ENCODE measurements at regions not wholly inside any gene's neighbourhood (a gene's known extent, or its start where the extent isn't known, plus 50 kb on each side); places are given as distances from the start of the nearest gene placed in this dataset.

- DNase-seq (ENCODE audit: low read depth in 4 of 4, low spot score in 1 of 4), result no peak
Observed at GRCh38 chr2:204454672-204455380, 90.4 kb upstream of the PARD3B start.

- DNase-seq (ENCODE audit: low read depth in 4 of 4, low spot score in 1 of 4), result no peak
Observed at GRCh38 chr2:204468746-204469429, 76.4 kb upstream of the PARD3B start.

- no peak for DNase-seq (ENCODE audit: low read depth in 4 of 4, low spot score in 1 of 4)
Observed at GRCh38 chr2:204470178-204470620, 75.1 kb upstream of the PARD3B start.

DNA sequence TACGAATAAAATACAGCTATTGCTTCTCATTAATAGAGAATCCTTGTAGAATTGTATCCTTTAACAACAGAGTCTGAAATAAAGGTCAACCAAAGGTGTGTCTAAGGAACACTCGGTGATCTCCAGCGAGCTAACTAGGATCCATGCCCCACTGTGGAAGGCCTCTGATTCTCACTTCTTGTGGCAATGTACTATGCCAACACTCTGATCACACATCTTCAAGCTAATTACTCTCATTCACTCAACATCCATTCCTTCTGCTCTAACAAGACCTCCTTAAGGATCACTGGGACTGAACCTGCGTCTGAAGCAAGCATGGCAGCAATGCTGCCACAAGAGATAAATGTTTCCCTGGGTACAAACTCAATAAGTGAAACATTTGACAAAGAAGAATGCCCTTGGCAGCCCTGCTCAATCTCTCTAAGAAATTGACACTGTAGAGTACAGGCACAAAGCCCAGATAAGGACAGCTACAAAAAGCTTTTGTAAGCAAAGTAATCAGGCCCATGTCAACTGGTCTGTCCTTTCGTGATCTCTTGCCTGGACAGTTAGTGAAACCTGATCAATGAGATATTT, 74.6 kb upstream of the PARD3B start:
- DNase-seq (ENCODE audit: low read depth in 4 of 4, low spot score in 1 of 4), result no peak

DNA sequence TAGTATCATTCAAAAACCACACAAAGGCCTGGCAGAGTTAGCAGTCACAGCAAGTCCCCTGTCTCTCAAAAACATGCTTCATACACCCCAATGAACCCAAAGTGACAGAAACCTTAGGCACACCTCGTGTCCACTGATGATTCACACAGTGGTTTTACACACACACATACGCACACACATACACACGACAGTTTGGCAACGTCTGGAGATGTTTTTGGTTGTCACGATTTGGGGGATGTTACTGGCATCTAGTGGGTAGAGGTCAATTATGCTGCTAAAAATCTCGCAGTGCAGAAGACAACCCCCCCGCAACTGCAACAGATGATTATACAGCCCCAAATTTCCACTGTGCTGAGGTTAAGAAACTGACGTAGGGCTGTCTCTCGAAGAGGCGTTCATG, 72.9 kb upstream of the PARD3B start:
- DNase-seq (ENCODE audit: low read depth in 4 of 4, low spot score in 1 of 4), result no peak

DNA sequence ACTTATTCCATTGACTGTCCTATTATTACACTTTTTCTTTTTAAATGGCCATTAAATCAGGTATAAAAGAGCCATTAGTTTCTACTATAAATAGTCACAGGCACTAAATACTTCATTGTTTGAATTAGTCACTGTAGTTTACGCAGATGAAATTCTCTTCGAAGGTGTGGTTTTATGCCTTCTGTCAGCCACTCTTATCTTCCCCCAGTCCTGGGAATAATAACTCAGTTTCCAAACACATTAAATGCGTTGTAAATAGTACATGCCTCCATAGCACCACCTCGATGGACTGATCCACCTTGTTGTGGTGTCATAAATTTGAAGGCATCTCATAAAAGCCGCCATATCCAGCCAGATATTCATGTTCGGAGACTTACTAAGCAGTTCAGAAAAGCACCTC, 72.1 kb upstream of the PARD3B start:
- DNase-seq (ENCODE audit: low read depth in 4 of 4, low spot score in 1 of 4), result no peak

GRCh38 chr2:204475399-204475798, 69.9 kb upstream of the PARD3B start:
- DNase-seq (ENCODE audit: low read depth in 4 of 4, low spot score in 1 of 4), result no peak

DNA sequence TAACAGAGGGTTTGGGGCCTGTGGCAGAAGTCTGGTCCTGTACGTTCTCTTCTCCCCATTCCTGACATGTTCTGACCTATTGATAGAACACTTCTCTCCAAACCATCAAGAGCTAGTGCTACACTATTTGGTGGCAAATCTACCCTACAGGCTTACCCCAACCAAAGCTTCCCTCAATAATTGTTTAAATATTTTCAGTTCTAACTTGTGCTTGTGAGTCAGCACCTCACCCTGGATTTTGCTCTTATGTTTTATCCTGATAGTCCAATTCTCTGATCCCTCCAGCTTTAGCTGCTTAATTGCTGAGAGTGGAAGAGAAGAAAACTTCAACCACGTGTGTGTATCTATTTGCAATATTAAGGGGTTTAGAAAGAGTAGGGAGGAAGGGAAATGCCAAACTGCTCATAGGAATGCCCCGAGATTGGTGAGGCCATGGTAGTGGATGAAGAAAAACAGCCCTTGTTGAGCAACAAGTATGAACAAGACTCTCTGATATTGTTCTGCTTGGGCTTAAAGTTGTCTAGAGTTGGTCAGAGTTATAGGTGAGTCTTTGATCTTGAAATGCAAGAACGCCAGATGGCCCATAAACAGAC, 67.8 kb upstream of the PARD3B start:
- no peak for DNase-seq (ENCODE audit: low read depth in 4 of 4, low spot score in 1 of 4)

- DNase-seq (ENCODE audit: low read depth in 4 of 4, low spot score in 1 of 4), result peak in 1 of 4 experiments; percentile 6
Observed at GRCh38 chr2:204479557-204479956, 65.7 kb upstream of the PARD3B start.

DNA sequence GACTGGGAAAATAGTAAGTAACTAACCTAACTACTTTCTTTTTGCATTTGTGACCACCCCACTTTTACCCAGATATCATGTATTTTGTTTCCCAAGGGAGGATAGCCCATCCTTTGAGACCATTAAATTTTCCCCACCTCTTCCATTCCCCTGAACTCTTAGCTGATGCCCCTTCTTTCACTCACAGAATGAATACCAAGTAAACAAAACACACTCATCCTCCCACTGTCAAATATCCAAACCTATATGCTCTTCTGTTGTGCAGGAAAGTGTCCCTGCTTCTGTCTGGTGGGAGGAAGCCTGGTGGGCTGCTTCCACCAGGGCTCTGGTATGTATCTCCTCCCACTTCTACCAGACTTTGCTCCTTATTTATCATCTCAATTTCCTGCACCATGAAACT, 64.6 kb upstream of the PARD3B start:
- no peak for DNase-seq (ENCODE audit: low read depth in 4 of 4, low spot score in 1 of 4)

- no peak for DNase-seq (ENCODE audit: low read depth in 4 of 4, low spot score in 1 of 4)
Observed at GRCh38 chr2:204483608-204484081, 61.6 kb upstream of the PARD3B start.

GRCh38 chr2:204486321-204486720, 59.0 kb upstream of the PARD3B start:
- DNase-seq (ENCODE audit: low read depth in 4 of 4, low spot score in 1 of 4), result no peak

DNA sequence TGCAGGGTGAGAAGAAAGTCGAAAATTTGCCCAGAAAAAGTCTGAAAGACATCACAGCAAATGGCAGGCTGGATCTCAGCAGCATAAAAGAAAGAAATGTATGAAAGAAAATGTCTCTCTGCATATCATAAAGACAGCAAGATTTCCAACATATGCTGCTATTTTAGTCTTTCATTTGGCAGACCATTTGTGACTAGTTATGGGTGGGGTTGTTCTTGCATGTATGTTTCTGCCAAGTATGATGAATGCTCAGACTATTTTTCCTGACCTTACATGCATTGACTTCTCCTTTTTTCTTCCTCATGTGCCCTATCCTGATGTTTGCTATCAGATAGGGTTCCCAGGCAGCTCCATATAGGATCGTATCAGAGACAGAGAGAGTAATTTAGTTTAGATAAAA, 58.5 kb upstream of the PARD3B start:
- no peak for DNase-seq (ENCODE audit: low read depth in 4 of 4, low spot score in 1 of 4)

DNA sequence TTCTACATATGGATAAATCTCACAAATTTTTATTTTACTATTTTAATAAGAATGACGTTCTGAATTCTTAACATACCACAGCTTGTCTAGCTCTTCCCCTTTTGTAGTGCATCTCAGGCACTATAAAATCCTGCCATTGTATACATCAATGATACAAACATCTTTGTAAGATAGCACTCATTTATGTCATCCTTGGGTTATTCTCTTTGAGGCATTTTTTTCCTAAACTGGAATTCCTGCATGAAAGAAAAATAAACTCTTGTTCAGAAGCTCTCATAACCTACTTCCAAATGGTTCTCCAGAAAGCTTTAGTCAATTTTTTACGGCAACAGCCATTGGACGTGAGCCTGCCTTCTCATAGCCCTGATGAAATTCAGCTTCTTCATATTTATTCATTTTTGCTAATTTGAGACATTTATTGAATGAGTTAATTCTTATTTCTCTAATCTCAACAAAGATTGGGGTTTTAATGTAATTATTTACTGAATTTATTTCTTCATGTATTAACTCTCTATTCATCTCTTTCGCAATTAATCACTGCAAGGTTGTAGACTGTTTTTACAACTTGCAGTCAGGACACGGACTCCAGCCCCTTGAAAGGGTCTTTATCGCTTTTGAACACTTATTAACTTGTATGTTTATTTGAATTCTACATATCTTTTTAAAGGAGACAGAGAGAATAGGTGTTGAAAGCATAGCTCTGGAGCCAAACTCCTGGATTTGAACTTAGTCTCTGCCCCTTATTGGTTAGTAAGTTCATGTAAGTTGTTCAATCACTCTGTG, 57.6 kb upstream of the PARD3B start:
- DNase-seq (ENCODE audit: low read depth in 4 of 4, low spot score in 1 of 4), result no peak

- no peak for DNase-seq (ENCODE audit: low read depth in 4 of 4, low spot score in 1 of 4)
Observed at GRCh38 chr2:204491528-204491927, 53.7 kb upstream of the PARD3B start.

DNA sequence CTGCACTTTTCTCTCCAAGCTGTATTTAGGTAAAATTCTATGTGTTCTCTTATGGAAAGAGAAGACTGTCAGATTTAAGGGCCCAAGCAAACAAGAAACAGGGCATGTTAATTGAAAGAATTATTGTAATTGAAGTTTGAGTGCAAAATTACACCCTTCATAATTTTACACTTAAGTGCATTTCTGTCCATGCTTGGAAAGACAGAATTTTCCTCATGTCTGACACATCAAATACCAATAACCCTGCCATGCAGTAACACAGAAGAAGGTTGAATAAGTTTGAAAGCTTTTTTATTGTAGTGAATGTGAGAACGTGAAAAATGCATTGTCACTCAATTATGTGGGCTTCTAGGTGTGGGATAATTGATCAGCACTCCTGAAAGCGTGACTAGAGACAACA, 52.9 kb upstream of the PARD3B start:
- DNase-seq (ENCODE audit: low read depth in 4 of 4, low spot score in 1 of 4), result no peak

DNA sequence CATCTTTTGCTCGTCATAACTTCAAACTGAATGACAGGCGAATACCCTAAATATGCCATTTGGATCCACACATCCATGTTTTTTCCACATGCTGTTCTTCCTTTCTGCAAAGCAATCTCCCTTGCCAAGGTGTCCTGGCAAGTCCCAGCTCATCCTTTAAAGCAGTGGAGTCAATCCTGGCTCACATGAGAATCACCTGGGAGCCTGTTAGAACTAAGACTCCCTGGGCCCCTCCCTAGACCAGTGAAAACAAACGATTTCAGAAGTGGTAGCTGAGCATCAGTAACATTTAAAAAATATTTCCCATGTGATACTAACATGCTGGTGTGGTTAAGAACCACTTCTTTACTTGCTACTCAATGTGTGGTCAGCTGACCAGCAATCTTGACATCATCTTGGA, 50.6 kb upstream of the PARD3B start:
- DNase-seq (ENCODE audit: low read depth in 4 of 4, low spot score in 1 of 4), result no peak

- no peak for DNase-seq (ENCODE audit: low read depth in 4 of 4, low spot score in 1 of 4)
Observed at GRCh38 chr2:204495381-204495780, 49.9 kb upstream of the PARD3B start.
